RPMI7951 (cell line): ENCODE measurements at regions not wholly inside any gene's neighbourhood (a gene's known extent, or its start where the extent isn't known, plus 50 kb on each side); places are given as distances from the start of the nearest gene placed in this dataset.
A peak's percentile ranks its signal among the peaks of the same experiment; 100 is the strongest.

Experiments
- DNase-seq: peaks from one replicate; pipeline ENCODE4 v3.0.0-alpha.2; 2012; ENCODE audit warnings: low read depth

- no peak for DNase-seq
Observed at GRCh38 chr12:127070515-127071157, 1196.3 kb upstream of the TMEM132C start.

DNA sequence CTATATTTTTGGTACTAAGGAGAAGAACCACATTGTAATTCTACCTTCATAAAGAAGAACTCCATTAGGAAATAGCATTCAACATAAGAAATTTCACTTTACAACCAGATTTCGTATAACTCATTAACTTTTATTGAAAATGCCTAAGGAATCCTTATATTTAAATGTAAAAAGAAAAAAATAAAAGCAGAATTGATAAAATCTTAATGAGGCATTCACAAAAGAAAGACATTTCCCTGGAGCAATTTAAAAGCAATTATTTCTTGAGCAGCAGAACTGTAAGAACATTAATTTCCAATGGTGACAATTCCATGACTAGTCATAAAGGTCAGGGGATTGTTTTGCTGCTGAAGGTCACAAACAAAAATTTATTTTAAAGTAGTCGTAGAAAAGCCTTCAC is 1192.8 kb upstream of the TMEM132C start:
- DNase-seq: no peak

GRCh38 chr12:127075981-127076380 is 1191.0 kb upstream of the TMEM132C start:
- no peak for DNase-seq

- no peak for DNase-seq
Observed at GRCh38 chr12:127077262-127078045, 1189.5 kb upstream of the TMEM132C start.

- DNase-seq: no peak
Observed at GRCh38 chr12:127078577-127079350, 1188.2 kb upstream of the TMEM132C start.

DNA sequence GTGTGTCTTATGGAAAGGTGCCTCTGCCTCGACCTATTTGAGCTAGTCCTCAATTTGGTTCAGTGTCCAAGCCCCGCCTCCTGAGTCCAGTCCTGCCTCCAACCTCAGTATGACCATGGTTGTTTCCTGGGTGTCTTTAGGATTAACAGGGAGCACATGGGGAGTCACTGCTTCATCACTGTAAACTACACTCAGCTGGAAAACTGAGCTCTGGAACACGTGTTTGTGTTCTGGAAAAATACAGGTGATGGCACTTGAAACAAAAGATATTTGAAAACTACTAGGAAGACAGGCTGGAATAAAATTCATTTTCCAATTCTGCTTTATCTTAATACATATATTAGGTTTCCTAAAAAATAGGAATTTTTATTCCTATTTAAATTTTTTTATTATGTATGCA is 1187.3 kb upstream of the TMEM132C start:
- no peak for DNase-seq

GRCh38 chr12:127081058-127081457 is 1185.9 kb upstream of the TMEM132C start:
- DNase-seq: no peak

DNA sequence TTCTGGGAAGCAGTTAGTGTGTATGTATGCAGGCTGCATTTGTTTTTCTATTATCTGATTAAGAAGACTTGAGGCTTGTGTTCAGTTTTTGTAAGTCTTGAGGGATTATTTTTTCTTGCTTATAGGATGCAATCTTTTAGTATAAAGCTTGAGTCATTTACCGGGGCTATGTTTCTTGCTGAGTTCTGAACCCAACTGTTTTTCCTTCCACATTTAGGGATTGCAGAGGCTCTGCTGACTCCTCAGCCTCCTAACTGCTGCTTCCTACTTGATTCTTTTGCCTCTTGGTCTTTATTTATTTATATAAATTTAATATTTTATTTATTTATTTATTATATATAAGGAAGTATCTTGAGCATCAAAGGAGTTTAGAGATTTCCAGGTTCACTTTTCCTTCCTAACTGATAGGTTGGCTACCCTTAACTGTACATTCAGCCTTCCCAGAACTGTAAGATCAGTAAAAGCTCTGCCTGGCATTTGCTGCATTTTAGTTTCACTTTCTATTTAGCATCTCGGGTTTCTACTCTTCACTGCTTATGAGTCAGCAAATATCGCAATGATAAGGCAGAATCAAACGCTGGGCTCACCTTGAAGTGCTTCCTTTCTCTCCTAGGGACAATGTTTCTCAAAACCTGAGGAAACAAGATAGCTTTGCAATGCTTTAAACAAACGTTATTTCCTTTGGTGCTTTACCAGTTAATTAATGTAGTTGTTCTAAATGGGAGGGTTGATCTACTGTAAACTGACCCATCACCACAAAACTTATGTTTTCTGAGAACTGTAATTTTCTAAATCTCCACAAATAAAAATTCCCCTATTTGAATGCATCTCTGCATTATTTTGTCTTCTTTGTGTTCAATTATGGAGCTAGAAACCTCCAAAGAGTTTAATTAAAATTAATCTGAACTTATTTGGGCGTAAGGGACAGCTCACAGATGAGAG is 1183.7 kb upstream of the TMEM132C start:
- peak; percentile 85 for DNase-seq

- DNase-seq: no peak
Observed at GRCh38 chr12:127101076-127101475, 1165.9 kb upstream of the TMEM132C start.

DNA sequence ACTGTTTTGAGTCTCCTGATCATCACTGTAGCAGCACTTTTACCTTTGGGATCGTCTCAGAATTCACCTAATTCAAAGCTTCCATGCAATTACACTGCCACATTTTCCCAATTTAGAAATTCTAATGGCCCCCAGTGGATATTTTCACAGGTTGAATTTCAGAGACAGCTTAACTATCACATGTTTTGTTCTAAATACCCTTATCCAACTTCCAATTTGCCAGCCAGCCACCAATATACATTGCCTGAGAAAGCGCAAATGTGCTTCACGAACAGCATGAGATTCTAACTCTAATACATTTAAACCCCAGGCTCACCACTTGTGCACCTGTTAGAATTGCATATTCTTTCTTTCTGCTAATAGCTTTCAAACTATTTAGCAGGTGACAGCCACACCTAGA is 1160.9 kb upstream of the TMEM132C start:
- DNase-seq: no peak

DNA sequence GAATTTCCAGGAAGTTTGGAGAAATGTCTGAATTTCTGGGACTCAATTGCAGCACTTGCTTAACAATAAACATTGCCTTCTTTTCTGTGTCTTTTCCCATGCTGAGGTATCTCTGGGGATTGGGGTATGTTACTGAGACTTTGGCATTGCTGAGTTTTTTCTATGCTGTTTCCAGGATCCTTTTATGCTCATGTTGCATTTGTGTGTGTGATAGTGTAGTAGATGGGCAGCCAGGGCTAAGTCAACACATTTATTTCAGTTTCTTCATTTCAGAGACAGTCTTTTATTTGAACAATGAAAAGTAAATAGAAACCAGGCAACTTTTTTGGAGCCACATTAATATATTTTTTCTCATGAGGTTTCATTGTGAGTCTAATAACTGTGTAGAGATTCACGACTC is 1160.3 kb upstream of the TMEM132C start:
- no peak for DNase-seq

GRCh38 chr12:127107744-127108143 is 1159.2 kb upstream of the TMEM132C start:
- peak; percentile 69 for DNase-seq

DNA sequence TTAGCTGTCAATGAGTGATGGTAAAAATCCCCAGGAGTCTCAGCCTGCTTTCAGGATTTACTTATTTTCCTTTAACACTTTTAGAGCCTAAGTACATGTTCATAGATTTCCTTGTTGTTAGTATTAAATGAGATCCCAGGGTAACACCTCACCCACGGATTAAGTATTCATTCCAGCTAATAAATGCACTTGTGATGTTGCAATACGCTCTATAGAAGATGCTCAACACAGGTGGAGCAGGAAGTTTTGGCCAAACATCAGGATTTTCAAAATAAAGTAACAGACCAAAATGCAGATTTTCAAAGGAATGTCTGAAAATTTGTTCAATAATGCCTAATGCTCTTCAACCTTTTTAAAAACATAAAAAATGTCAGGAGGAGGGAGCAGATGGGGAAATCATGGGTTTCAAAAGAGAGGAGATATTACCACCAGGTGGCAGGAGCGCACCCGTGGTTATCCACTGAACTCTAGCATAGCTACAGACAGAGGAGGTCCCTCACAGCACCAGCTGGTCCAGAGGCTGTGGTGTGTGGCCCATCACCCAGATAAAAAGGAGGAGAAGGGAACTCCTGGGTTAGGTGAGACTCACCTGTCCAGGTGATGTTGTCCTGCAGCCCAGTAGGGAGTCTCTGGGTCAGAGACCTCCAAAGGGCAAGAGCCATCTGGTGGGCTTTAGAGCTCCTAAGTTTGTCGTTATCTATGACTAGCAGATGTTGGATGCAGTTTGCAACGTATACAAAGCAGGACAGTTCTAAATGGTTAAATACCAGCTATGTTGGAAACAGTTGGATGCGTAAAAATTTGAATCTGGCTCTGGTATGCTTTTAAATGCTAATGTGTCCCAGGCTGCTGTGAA is 1158.4 kb upstream of the TMEM132C start:
- peak; percentile 52 for DNase-seq

GRCh38 chr12:127113945-127114344 is 1153.0 kb upstream of the TMEM132C start:
- DNase-seq: no peak

DNA sequence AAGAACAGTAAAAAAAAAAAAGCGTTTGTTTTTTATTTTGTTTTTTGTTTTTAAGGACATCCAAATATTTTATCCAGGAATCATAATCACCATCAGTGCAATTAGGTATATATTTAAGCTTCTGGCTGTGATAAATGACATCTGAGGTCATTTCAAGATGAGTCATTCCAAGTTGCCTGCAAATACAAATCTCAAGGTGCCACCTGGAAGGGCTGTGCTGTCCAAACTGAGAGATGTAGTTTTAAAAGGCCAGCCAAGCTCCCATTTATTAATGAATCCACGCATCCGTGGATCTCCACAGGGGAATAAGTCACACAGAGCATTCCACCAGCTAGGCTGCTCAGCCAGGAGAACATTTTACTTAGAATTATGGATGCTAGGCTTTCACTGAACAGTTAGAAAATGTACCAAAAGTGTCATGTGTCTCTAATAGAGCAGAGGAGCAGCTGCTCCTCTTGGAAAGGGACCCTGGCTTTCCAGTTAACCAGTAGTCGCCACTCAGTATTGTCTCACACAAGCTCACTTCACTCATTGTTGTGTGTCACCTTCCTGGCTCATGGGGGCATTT is 1151.4 kb upstream of the TMEM132C start:
- DNase-seq: peak; percentile 9

DNA sequence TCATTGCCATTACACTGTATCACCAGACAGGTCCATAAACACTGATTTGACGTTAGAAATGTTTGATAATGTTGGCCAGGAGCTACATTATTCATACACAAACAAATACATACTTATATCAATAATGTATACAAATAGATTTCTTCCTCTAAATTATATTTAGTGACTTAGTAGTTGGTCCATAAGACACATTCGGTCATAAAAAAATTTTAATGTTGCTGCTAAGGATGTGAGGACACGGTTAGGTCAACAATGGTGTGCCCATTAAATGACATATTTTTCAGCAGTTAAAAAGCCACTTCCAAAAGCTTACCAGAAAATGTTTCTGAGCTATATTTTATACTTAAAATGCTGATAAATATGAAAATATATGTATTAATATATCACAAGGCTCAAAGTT is 1148.7 kb upstream of the TMEM132C start:
- no peak for DNase-seq

- DNase-seq: no peak
Observed at GRCh38 chr12:127119600-127120140, 1147.3 kb upstream of the TMEM132C start.

DNA sequence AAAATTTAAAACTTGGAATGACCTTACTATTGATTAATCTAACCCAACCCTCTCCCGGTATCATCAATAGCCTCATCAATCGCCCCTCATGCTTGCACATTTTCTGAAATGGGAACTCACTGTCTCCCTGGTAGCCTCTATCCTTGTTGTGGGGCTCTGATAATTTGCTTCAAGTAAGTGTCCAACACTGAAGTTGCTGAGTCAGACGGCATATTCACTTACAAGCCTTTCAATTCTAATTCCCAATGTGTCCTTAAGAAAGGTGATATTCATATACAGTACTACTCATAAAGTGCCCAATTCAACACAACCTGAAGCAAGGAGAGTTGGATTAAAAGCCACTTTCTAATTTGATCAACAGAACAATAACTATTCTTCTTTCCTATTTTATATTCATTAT is 1146.1 kb upstream of the TMEM132C start:
- DNase-seq: no peak

GRCh38 chr12:127121494-127122084 is 1145.4 kb upstream of the TMEM132C start:
- DNase-seq: no peak
